ENCODE measurements at regions not wholly inside any gene's neighbourhood (a gene's known extent, or its start where the extent isn't known, plus 50 kb on each side); places are given as distances from the start of the nearest gene placed in this dataset.
"Not testable (repeated sequence)": the region's sequence is repeated elsewhere in the genome, so short reads cannot be mapped to it uniquely, and the experiment has no call there.

DNA sequence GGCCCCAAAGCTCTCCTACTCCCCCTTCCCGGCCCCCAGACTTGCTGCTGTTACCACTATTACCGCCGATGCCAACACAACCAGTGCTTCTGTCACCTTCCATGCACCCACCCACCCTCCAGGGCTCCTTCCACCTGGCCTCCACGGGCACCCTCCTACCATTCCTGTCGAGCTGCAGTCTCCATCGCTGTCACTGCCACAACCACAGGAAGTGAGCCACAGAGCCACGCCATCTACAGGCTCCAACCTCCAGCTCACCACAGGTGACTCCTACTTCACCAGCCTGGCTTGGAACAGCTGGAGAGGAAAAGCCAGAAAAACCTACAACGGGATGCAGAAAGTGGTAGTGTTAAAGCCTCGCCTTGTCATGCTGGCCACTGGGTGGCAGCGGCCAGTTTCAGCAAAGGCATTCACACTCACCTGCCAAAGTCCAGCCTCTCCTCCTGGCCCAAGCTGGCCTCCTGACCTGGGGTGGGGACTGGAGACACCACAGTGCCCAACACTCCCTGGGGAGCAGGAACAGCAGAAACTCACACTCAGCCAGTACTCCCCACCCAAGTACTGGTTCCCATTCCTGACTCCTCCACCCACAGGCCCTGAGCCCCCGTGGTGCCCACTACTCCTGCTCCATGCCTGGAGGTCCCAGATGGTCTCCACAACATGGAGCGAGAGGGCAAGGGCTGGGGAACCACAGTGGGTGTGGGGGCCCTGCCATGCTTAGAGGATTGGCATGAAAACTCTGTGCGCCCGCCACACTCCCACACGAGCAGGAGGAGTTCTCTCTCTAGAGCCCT lies 66.5 kb upstream of the THOC3 start:
- H2BK5ac ChIP-seq (ENCODE audit: insufficient read length, low read length); H4K5ac ChIP-seq (ENCODE audit: insufficient read length, low read depth, low read length); H2BK15ac ChIP-seq (ENCODE audit: low read depth, low read length); H3K9me3 Mint-ChIP-seq; DNase-seq; H3K9ac ChIP-seq (ENCODE audit: extremely low read depth, insufficient read length, low read length); H2BK20ac ChIP-seq (ENCODE audit: low read depth, low read length, poor library complexity, severe bottlenecking); H4K91ac ChIP-seq (ENCODE audit: insufficient read length, low read depth, low read length); H3K27ac ChIP-seq (ENCODE audit: insufficient read length, low read depth, low read length); H3K4me3 Mint-ChIP-seq; H4K20me1 ChIP-seq (ENCODE audit: control insufficient read depth, insufficient read depth, insufficient read length); H3K36me3 Mint-ChIP-seq (ENCODE audit: insufficient read depth in 1 of 3, low read depth in 3 of 3); H3K79me2 ChIP-seq (ENCODE audit: insufficient read depth, low read length); H2AFZ ChIP-seq (ENCODE audit: low read length); H3K4me1 Mint-ChIP-seq; H3K27ac Mint-ChIP-seq; H3K56ac ChIP-seq (ENCODE audit: insufficient read length, low read depth, low read length); H3K27me3 Mint-ChIP-seq (ENCODE audit: low read depth); H3K23ac ChIP-seq (ENCODE audit: insufficient read length, low read depth, low read length); H3K4me2 ChIP-seq (ENCODE audit: insufficient read depth, insufficient read length, low read length); H3K4ac ChIP-seq (ENCODE audit: low read depth, low read length); H2AK5ac ChIP-seq (ENCODE audit: insufficient read length, low read length); H2BK120ac ChIP-seq (ENCODE audit: low read depth, low read length, poor library complexity, severe bottlenecking); H3T11ph ChIP-seq (ENCODE audit: low read length); H3K79me1 ChIP-seq (ENCODE audit: insufficient read depth, low read depth, low read length, poor library complexity, severe bottlenecking); H3K14ac ChIP-seq (ENCODE audit: insufficient read depth, low read length); H3K23me2 ChIP-seq (ENCODE audit: insufficient read length, low read depth, low read length, poor library complexity, severe bottlenecking); H2BK12ac ChIP-seq (ENCODE audit: insufficient read length, low read depth, low read length); H3K27me3 ChIP-seq (ENCODE audit: insufficient read depth, low read length); H3K18ac ChIP-seq (ENCODE audit: insufficient read length, low read depth, low read length); H3K9me3 ChIP-seq (ENCODE audit: control insufficient read depth, low read depth, low read length); H4K8ac ChIP-seq (replicated peaks; ENCODE audit: insufficient read length, low read depth, low read length); H3K4me1 ChIP-seq (ENCODE audit: insufficient read depth, low read length): not testable (repeated sequence)
- WGBS (ENCODE audit: extremely low coverage, insufficient read length, low lambda C conversion rate) = no CpG with 5 or more reads among the region's 15 CpGs

- H2AK5ac ChIP-seq (ENCODE audit: insufficient read length, low read length); H3K4ac ChIP-seq (ENCODE audit: low read depth, low read length); H4K8ac ChIP-seq (replicated peaks; ENCODE audit: insufficient read length, low read depth, low read length); H3T11ph ChIP-seq (ENCODE audit: low read length); H3K4me1 Mint-ChIP-seq; H3K9me3 ChIP-seq (ENCODE audit: control insufficient read depth, low read depth, low read length); H3K23me2 ChIP-seq (ENCODE audit: insufficient read length, low read depth, low read length, poor library complexity, severe bottlenecking); H2BK120ac ChIP-seq (ENCODE audit: low read depth, low read length, poor library complexity, severe bottlenecking); H2BK12ac ChIP-seq (ENCODE audit: insufficient read length, low read depth, low read length); H3K56ac ChIP-seq (ENCODE audit: insufficient read length, low read depth, low read length); H3K9me3 Mint-ChIP-seq; H3K27ac ChIP-seq (ENCODE audit: insufficient read length, low read depth, low read length); H3K36me3 Mint-ChIP-seq (ENCODE audit: insufficient read depth in 1 of 3, low read depth in 3 of 3); H3K27me3 Mint-ChIP-seq (ENCODE audit: low read depth); H3K9ac ChIP-seq (ENCODE audit: extremely low read depth, insufficient read length, low read length); H3K4me2 ChIP-seq (ENCODE audit: insufficient read depth, insufficient read length, low read length); H3K18ac ChIP-seq (ENCODE audit: insufficient read length, low read depth, low read length); H2AFZ ChIP-seq (ENCODE audit: low read length); H3K79me2 ChIP-seq (ENCODE audit: insufficient read depth, low read length); H3K23ac ChIP-seq (ENCODE audit: insufficient read length, low read depth, low read length); H3K14ac ChIP-seq (ENCODE audit: insufficient read depth, low read length); H2BK15ac ChIP-seq (ENCODE audit: low read depth, low read length); H3K27me3 ChIP-seq (ENCODE audit: insufficient read depth, low read length); DNase-seq; H2BK20ac ChIP-seq (ENCODE audit: low read depth, low read length, poor library complexity, severe bottlenecking); H4K91ac ChIP-seq (ENCODE audit: insufficient read length, low read depth, low read length); H3K79me1 ChIP-seq (ENCODE audit: insufficient read depth, low read depth, low read length, poor library complexity, severe bottlenecking); H3K27ac Mint-ChIP-seq; H3K4me3 Mint-ChIP-seq; H2BK5ac ChIP-seq (ENCODE audit: insufficient read length, low read length); H4K20me1 ChIP-seq (ENCODE audit: control insufficient read depth, insufficient read depth, insufficient read length); H3K4me1 ChIP-seq (ENCODE audit: insufficient read depth, low read length); H4K5ac ChIP-seq (ENCODE audit: insufficient read length, low read depth, low read length): not testable (repeated sequence)
- no CpG with 5 or more reads among the region's 12 CpGs for WGBS (ENCODE audit: extremely low coverage, insufficient read length, low lambda C conversion rate)
These were observed 67.1 kb upstream of the THOC3 start for GRCh38 chr5:176035201-176035530.

Measured in H9 (cell line).